OCI-LY7 (cell line): ENCODE measurements at regions not wholly inside any gene's neighbourhood (a gene's known extent, or its start where the extent isn't known, plus 50 kb on each side); places are given as distances from the start of the nearest gene placed in this dataset.

Experiments used
- BruUV-seq: library from RNA; stranded (reverse); fragments of 400-500 nt; replicated peaks from 2 replicates; lab custom pipeline; 2021; lab: Mats Ljungman, UMichigan
- CTCF ChIA-PET: fragments of 300-600 bp; sonication (Branson Sonifier 250); formaldehyde crosslinking; loops from one replicate; lab custom pipeline; 2022; ENCODE audit warnings: antibody characterized with exemption; ENCODE audit not compliant: unreplicated experiment; lab: Charles Lee
- POLR2A ChIA-PET: fragments of 300-600 bp; sonication (Branson Sonifier 250); formaldehyde crosslinking; loops from one replicate; lab custom pipeline; 2022; ENCODE audit warnings: antibody characterized with exemption; lab: Charles Lee
- DNase-seq: peaks from one replicate; pipeline ENCODE4 v3.0.0-alpha.2; 2015; ENCODE audit warnings: low spot score
- H2AFZ ChIP-seq: fragments of 200-600 bp; sonication (generic), shearing (Covaris generic); 2 replicates; pipeline ENCODE4 v1.6.1; 2014; ENCODE audit warnings: mild to moderate bottlenecking, antibody characterized with exemption, low read length, moderate library complexity
- H3K27ac ChIP-seq: fragments of 200-600 bp; sonication (generic); 2 replicates; pipeline ENCODE4 v1.5.1; 2014; ENCODE audit warnings: mixed run types, low read depth, mild to moderate bottlenecking, moderate library complexity, low read length, inconsistent platforms; ENCODE audit not compliant: poor library complexity, severe bottlenecking
- H3K36me3 ChIP-seq: fragments of 200-600 bp; sonication (generic); 2 replicates; pipeline ENCODE4 v1.6.1; 2014; ENCODE audit warnings: mild to moderate bottlenecking, antibody characterized with exemption, low read length, moderate library complexity, mixed read lengths; ENCODE audit not compliant: insufficient read depth
- H3K4me1 ChIP-seq: fragments of 200-600 bp; sonication (generic); 2 replicates; pipeline ENCODE4 v1.5.1; 2014; ENCODE audit warnings: mild to moderate bottlenecking, low read length; ENCODE audit not compliant: insufficient read depth, poor library complexity, severe bottlenecking
- H3K4me2 ChIP-seq: fragments of 200-600 bp; sonication (generic); 2 replicates; pipeline ENCODE4 v1.6.1; 2014; ENCODE audit warnings: mild to moderate bottlenecking, low read length
- H3K4me3 ChIP-seq: fragments of 200-600 bp; sonication (generic); 2 replicates; pipeline ENCODE4 v1.5.1; 2014; ENCODE audit warnings: mild to moderate bottlenecking, low read depth, low read length; ENCODE audit not compliant: poor library complexity, severe bottlenecking
- H3K79me2 ChIP-seq: fragments of 200-600 bp; sonication (generic); 2 replicates; pipeline ENCODE4 v1.6.1; 2016; ENCODE audit warnings: low read depth, mild to moderate bottlenecking, low read length, moderate library complexity, mixed read lengths; ENCODE audit not compliant: insufficient read depth
- H3K9me2 ChIP-seq: fragments of 200-600 bp; sonication (generic); 2 replicates; pipeline ENCODE4 v1.6.1; 2016; ENCODE audit warnings: mild to moderate bottlenecking, low read length, mixed read lengths; ENCODE audit not compliant: insufficient read depth
- H3K9me3 ChIP-seq: fragments of 200-600 bp; sonication (generic); 2 replicates; pipeline ENCODE4 v1.6.1; 2014; ENCODE audit warnings: mild to moderate bottlenecking, mixed run types, low read length, mixed read lengths
- H4K20me1 ChIP-seq: fragments of 200-600 bp; sonication (generic); 2 replicates; pipeline ENCODE4 v1.6.1; 2014; ENCODE audit warnings: mild to moderate bottlenecking, antibody characterized with exemption, low read length, moderate library complexity, mixed read lengths; ENCODE audit not compliant: insufficient read depth
- CTCF ChIP-seq: fragments of 200-600 bp; sonication (generic); conservative IDR thresholded peaks from 2 replicates; pipeline ENCODE4 v1.5.1; 2014; ENCODE audit warnings: mild to moderate bottlenecking, antibody characterized with exemption, low read length, moderate library complexity, mixed read lengths
- EZH2phosphoT487 ChIP-seq: fragments of 200-600 bp; sonication (generic); IDR thresholded peaks from 2 replicates; pipeline ENCODE4 v1.6.1; 2018; ENCODE audit warnings: low read depth, borderline replicate concordance, mild to moderate bottlenecking, mixed run types, antibody characterized with exemption, low read length, moderate library complexity, mixed read lengths
- intact Hi-C: fragments of 100-400 bp; cut with micrococcal nuclease; formaldehyde crosslinking; loops from one replicate; pipeline ENCODE4 v1.10.0; 2022; ENCODE audit not compliant: unreplicated experiment

DNA sequence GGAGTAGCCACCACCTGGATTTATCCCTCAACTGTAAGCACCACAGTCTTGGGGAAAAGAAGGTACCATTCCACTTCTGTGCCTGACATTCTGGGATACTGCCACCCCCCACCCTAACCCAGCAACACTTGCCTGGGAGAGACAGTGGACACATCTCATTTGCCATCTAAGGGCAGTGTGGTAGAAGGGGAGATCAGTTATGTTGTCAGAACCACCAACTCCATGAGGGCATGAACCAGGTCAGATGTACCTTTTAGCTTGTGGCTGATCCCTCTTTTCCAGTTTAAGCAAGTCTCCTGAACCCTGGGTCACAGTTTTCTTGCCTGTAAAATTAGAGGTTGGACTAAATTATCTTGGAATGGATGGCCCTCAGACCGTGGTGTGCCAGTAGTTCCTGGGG, 165.5 kb downstream of the SCP2D1 start:
- BruUV-seq: no TSS peak
- ChIA-PET POLR2A (no interaction called here), CTCF (no interaction called here)
- no peak overlapping the region for H2AFZ ChIP-seq
- no peaks in the 10 kb centered on the region for H3K36me3 ChIP-seq
- DNase-seq: no peak
- no peak for TF ChIP-seq EZH2phosphoT487
- TF ChIP-seq CTCF: no peak
- H3K9me3 ChIP-seq: no peaks in the 10 kb centered on the region
- H3K4me2 ChIP-seq: no peak overlapping the region
- H4K20me1 ChIP-seq: no peaks in the 10 kb centered on the region
- H3K27ac ChIP-seq: no peak overlapping the region
- no peaks in the 10 kb centered on the region for H3K4me1 ChIP-seq
- no peaks in the 10 kb centered on the region for H3K79me2 ChIP-seq
- H3K9me2 ChIP-seq: no peaks in the 10 kb centered on the region
- H3K4me3 ChIP-seq: no peak overlapping the region
- intact Hi-C loops: no loop called here

DNA sequence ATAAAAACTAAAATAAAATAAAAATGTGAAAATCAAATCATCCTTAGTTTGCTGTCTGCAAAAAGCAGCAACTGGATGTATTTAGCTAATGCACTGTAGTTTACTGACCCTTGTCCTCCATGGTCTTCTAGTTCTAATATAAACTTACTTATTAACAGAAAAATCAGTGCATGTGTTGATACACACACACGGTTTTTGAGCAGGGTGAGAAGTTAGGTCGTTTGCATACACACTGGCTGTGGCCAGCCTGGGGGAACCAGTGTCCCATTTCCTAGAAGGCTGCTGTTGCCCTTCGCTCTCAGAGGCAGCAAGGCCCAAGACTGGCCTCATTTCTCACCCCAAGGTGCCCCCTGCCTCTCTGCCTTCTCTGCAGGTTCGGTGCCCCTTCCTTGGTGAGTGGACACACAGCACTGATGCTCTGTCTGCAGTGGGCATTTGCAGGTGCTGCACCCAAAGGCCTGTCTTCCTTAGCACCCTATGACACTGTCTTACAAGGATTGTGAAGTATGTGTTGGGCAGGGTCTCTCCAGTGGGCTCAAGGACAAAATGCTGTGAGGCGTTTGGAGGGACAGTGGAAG, 168.5 kb downstream of the SCP2D1 start:
- Histone ChIP-seq H3K79me2 (no peaks in the 10 kb centered on the region), H3K36me3 (no peaks in the 10 kb centered on the region), H3K4me2 (no peak overlapping the region), H3K27ac (no peak overlapping the region), H3K9me3 (no peaks in the 10 kb centered on the region), H2AFZ (no peak overlapping the region), H4K20me1 (no peaks in the 10 kb centered on the region), H3K9me2 (no peaks in the 10 kb centered on the region), H3K4me1 (no peaks in the 10 kb centered on the region), H3K4me3 (no peak overlapping the region)
- no peak for DNase-seq
- ChIA-PET CTCF (no interaction called here), POLR2A (no interaction called here)
- TF ChIP-seq CTCF (no peak), EZH2phosphoT487 (no peak)
- intact Hi-C loops: no loop called here
- BruUV-seq: no TSS peak

- Histone ChIP-seq H3K36me3 (no peaks in the 10 kb centered on the region), H3K4me1 (no peaks in the 10 kb centered on the region), H3K9me2 (no peaks in the 10 kb centered on the region), H3K4me2 (no peak overlapping the region), H4K20me1 (no peaks in the 10 kb centered on the region), H2AFZ (no peak overlapping the region), H3K79me2 (no peaks in the 10 kb centered on the region), H3K9me3 (no peaks in the 10 kb centered on the region), H3K4me3 (no peak overlapping the region), H3K27ac (no peak overlapping the region)
- DNase-seq: no peak
- ChIA-PET POLR2A (no interaction called here), CTCF (no interaction called here)
- TF ChIP-seq CTCF (no peak), EZH2phosphoT487 (no peak)
- BruUV-seq: no TSS peak
- intact Hi-C loops: no loop called here
These were observed 170.2 kb downstream of the SCP2D1 start for GRCh38 chr20:18983796-18984195.
